Bone marrow (tissue), 2 donors: ENCODE measurements at regions not wholly inside any gene's neighbourhood (a gene's known extent, or its start where the extent isn't known, plus 50 kb on each side); places are given as distances from the start of the nearest gene placed in this dataset.

ENCODE experiments used
- DNase-seq, 2 donors: peaks; one replicate each; lab custom pipeline; 2025; lab: John Stamatoyannopoulos, UW

GRCh38 chr5:105587963-105588662 is 2025.5 kb upstream of the NUDT12 start:
- DNase-seq = no peak

GRCh38 chr5:105581988-105582690 is 2019.5 kb upstream of the NUDT12 start:
- DNase-seq = no peak

GRCh38 chr5:105573575-105573974 is 2011.0 kb upstream of the NUDT12 start:
- no peak for DNase-seq

GRCh38 chr5:105565531-105565930 is 2002.9 kb upstream of the NUDT12 start:
- DNase-seq = no peak

- DNase-seq = no peak
Observed at GRCh38 chr5:105563842-105564241, 2001.3 kb upstream of the NUDT12 start.

GRCh38 chr5:105554568-105555169 is 1992.1 kb upstream of the NUDT12 start:
- no peak for DNase-seq

GRCh38 chr5:105544300-105544699 is 1981.7 kb upstream of the NUDT12 start:
- no peak for DNase-seq

GRCh38 chr5:105536675-105537074 is 1974.1 kb upstream of the NUDT12 start:
- DNase-seq = no peak

- no peak for DNase-seq
Observed at GRCh38 chr5:105530716-105531261, 1968.2 kb upstream of the NUDT12 start.

GRCh38 chr5:105529851-105530250 is 1967.3 kb upstream of the NUDT12 start:
- DNase-seq = no peak

- no peak for DNase-seq
Observed at GRCh38 chr5:105508519-105508918, 1945.9 kb upstream of the NUDT12 start.

GRCh38 chr5:105506692-105507277 is 1944.2 kb upstream of the NUDT12 start:
- DNase-seq = no peak

GRCh38 chr5:105503950-105504349 is 1941.4 kb upstream of the NUDT12 start:
- no peak for DNase-seq

- DNase-seq = no peak
Observed at GRCh38 chr5:105501315-105501714, 1938.7 kb upstream of the NUDT12 start.

GRCh38 chr5:105475401-105475800 is 1912.8 kb upstream of the NUDT12 start:
- no peak for DNase-seq

GRCh38 chr5:105462377-105462776 is 1899.8 kb upstream of the NUDT12 start:
- DNase-seq = no peak

- DNase-seq = no peak
Observed at GRCh38 chr5:105460721-105461120, 1898.1 kb upstream of the NUDT12 start.

GRCh38 chr5:105453216-105453807 is 1890.7 kb upstream of the NUDT12 start:
- DNase-seq = no peak

- DNase-seq = no peak
Observed at GRCh38 chr5:105448271-105448670, 1885.7 kb upstream of the NUDT12 start.

- DNase-seq = no peak
Observed at GRCh38 chr5:105430516-105430915, 1867.9 kb upstream of the NUDT12 start.

- DNase-seq = no peak
Observed at GRCh38 chr5:105428451-105429380, 1866.1 kb upstream of the NUDT12 start.
